GM21723 (cell line): ENCODE measurements at regions not wholly inside any gene's neighbourhood (a gene's known extent, or its start where the extent isn't known, plus 50 kb on each side); places are given as distances from the start of the nearest gene placed in this dataset.

ENCODE experiments used
- ATAC-seq: cut with Tn5 transposase; IDR thresholded peaks from one replicate; pipeline ENCODE4 v1.9.1; 2021; ENCODE audit warnings: mild to moderate bottlenecking, moderate library complexity; ENCODE audit not compliant: unreplicated experiment

- peak; percentile 13 for ATAC-seq
Observed at GRCh38 chr3:42013691-42014457, 52.0 kb upstream of the ULK4 start.

GRCh38 chr3:42012935-42013690 lies 51.2 kb upstream of the ULK4 start:
- ATAC-seq: peak; percentile 79

- ATAC-seq: peak; percentile 36
Observed at GRCh38 chr3:42012383-42012934, 50.6 kb upstream of the ULK4 start.
